ENCODE measurements at regions not wholly inside any gene's neighbourhood (a gene's known extent, or its start where the extent isn't known, plus 50 kb on each side); places are given as distances from the start of the nearest gene placed in this dataset.

- no peak for TF ChIP-seq CTCF (IDR thresholded peaks at IDR 0.05; ENCODE audit: low read length)
- no peak for TF ChIP-seq EZH2phosphoT487 (IDR thresholded peaks at IDR 0.05; ENCODE audit: low read length)
These were observed 388.4 kb upstream of the MAOA start for GRCh38 chrX:43267652-43268051.
